ENCODE measurements at regions not wholly inside any gene's neighbourhood (a gene's known extent, or its start where the extent isn't known, plus 50 kb on each side); places are given as distances from the start of the nearest gene placed in this dataset.

- TF ChIP-seq EZH2phosphoT487 (IDR thresholded peaks at IDR 0.05; ENCODE audit: insufficient read depth, low read depth) (no peak), EZH2 (IDR thresholded peaks at IDR 0.05; ENCODE audit: insufficient read depth, poor library complexity, severe bottlenecking) (no peak)
- no peaks in the 10 kb centered on the region for H3K9me2 ChIP-seq (ENCODE audit: insufficient read depth)
- no peak overlapping the region for H3K4me2 ChIP-seq (ENCODE audit: unreplicated experiment)
- H3K36me3 ChIP-seq (ENCODE audit: low read depth), result no peaks in the 10 kb centered on the region
- no peak overlapping the region for H3K27ac ChIP-seq
- no peak overlapping the region for H2AFZ ChIP-seq
- no peaks in the 10 kb centered on the region for H3K9me3 ChIP-seq (ENCODE audit: low read depth)
- no peaks in the 10 kb centered on the region for H3K27me3 ChIP-seq (replicated peaks; ENCODE audit: insufficient read depth)
- no peaks in the 10 kb centered on the region for H4K20me1 ChIP-seq (ENCODE audit: insufficient read depth)
- no peak for DNase-seq
- 0% methylated on average over 1 of the region's 1 CpG for WGBS, 2 experiments (ENCODE audit: low coverage in 1 of 2, low lambda C conversion rate in 2 of 2, missing lambda C conversion rate in 2 of 2)
- in situ Hi-C loops (cut with MboI), result no loop called here
- H3F3A ChIP-seq (ENCODE audit: insufficient read depth), result no peaks in the 10 kb centered on the region
- no peak overlapping the region for H3K4me3 ChIP-seq
- no peak overlapping the region for H3K9ac ChIP-seq
- no peaks in the 10 kb centered on the region for H3K79me2 ChIP-seq (ENCODE audit: insufficient read depth)
- H3K4me1 ChIP-seq (ENCODE audit: insufficient read depth), result no peaks in the 10 kb centered on the region
Observed at GRCh38 chr11:38182126-38182866, 1584.3 kb upstream of the RAG2 start.

GRCh38 chr11:38176686-38177322 lies 1578.8 kb upstream of the RAG2 start:
- no peak for TF ChIP-seq EZH2 (IDR thresholded peaks at IDR 0.05; ENCODE audit: insufficient read depth, poor library complexity, severe bottlenecking)
- TF ChIP-seq EZH2phosphoT487 (IDR thresholded peaks at IDR 0.05; ENCODE audit: insufficient read depth, low read depth), result no peak
- Histone ChIP-seq H3K36me3 (ENCODE audit: low read depth) (no peaks in the 10 kb centered on the region), H4K20me1 (ENCODE audit: insufficient read depth) (no peaks in the 10 kb centered on the region), H3K27me3 (replicated peaks; ENCODE audit: insufficient read depth) (no peaks in the 10 kb centered on the region), H3K4me1 (ENCODE audit: insufficient read depth) (no peaks in the 10 kb centered on the region), H2AFZ (no peak overlapping the region), H3K9ac (no peak overlapping the region), H3K9me2 (ENCODE audit: insufficient read depth) (no peaks in the 10 kb centered on the region), H3K4me2 (ENCODE audit: unreplicated experiment) (no peak overlapping the region), H3F3A (ENCODE audit: insufficient read depth) (no peaks in the 10 kb centered on the region), H3K9me3 (ENCODE audit: low read depth) (no peaks in the 10 kb centered on the region), H3K27ac (no peak overlapping the region), H3K4me3 (no peak overlapping the region), H3K79me2 (ENCODE audit: insufficient read depth) (no peaks in the 10 kb centered on the region)
- in situ Hi-C loops (cut with MboI), result no loop called here
- no peak for DNase-seq
- 44 to 48% methylated on average over 12 of the region's 12 CpGs for WGBS, 2 experiments (ENCODE audit: low coverage in 1 of 2, low lambda C conversion rate in 2 of 2, missing lambda C conversion rate in 2 of 2)

GRCh38 chr11:38173676-38174075 lies 1575.6 kb upstream of the RAG2 start:
- TF ChIP-seq EZH2 (IDR thresholded peaks at IDR 0.05; ENCODE audit: insufficient read depth, poor library complexity, severe bottlenecking), result no peak
- no peak for TF ChIP-seq EZH2phosphoT487 (IDR thresholded peaks at IDR 0.05; ENCODE audit: insufficient read depth, low read depth)
- Histone ChIP-seq H3K36me3 (ENCODE audit: low read depth) (no peaks in the 10 kb centered on the region), H3K27me3 (replicated peaks; ENCODE audit: insufficient read depth) (no peaks in the 10 kb centered on the region), H3K79me2 (ENCODE audit: insufficient read depth) (no peaks in the 10 kb centered on the region), H3F3A (ENCODE audit: insufficient read depth) (no peaks in the 10 kb centered on the region), H3K4me3 (no peak overlapping the region), H3K4me1 (ENCODE audit: insufficient read depth) (no peaks in the 10 kb centered on the region), H2AFZ (no peak overlapping the region), H3K9me3 (ENCODE audit: low read depth) (no peaks in the 10 kb centered on the region), H4K20me1 (ENCODE audit: insufficient read depth) (no peaks in the 10 kb centered on the region), H3K27ac (no peak overlapping the region), H3K4me2 (ENCODE audit: unreplicated experiment) (no peak overlapping the region), H3K9me2 (ENCODE audit: insufficient read depth) (no peaks in the 10 kb centered on the region), H3K9ac (no peak overlapping the region)
- 23 to 40% methylated on average over 8 of the region's 8 CpGs for WGBS, 2 experiments (ENCODE audit: low coverage in 1 of 2, low lambda C conversion rate in 2 of 2, missing lambda C conversion rate in 2 of 2)
- in situ Hi-C loops (cut with MboI), result no loop called here
- no peak for DNase-seq

GRCh38 chr11:38169286-38169685 lies 1571.2 kb upstream of the RAG2 start:
- H3K36me3 ChIP-seq (ENCODE audit: low read depth), result no peaks in the 10 kb centered on the region
- H3K79me2 ChIP-seq (ENCODE audit: insufficient read depth), result no peaks in the 10 kb centered on the region
- no peaks in the 10 kb centered on the region for H3K4me1 ChIP-seq (ENCODE audit: insufficient read depth)
- TF ChIP-seq EZH2phosphoT487 (IDR thresholded peaks at IDR 0.05; ENCODE audit: insufficient read depth, low read depth), result no peak
- TF ChIP-seq EZH2 (IDR thresholded peaks at IDR 0.05; ENCODE audit: insufficient read depth, poor library complexity, severe bottlenecking), result no peak
- no peaks in the 10 kb centered on the region for H3K27me3 ChIP-seq (replicated peaks; ENCODE audit: insufficient read depth)
- WGBS, 2 experiments (ENCODE audit: low coverage in 1 of 2, low lambda C conversion rate in 2 of 2, missing lambda C conversion rate in 2 of 2), result 0 to 8% methylated on average over 1 of the region's 1 CpG
- H3K9me3 ChIP-seq (ENCODE audit: low read depth), result no peaks in the 10 kb centered on the region
- no peak overlapping the region for H3K4me3 ChIP-seq
- no peaks in the 10 kb centered on the region for H4K20me1 ChIP-seq (ENCODE audit: insufficient read depth)
- no peak overlapping the region for H3K4me2 ChIP-seq (ENCODE audit: unreplicated experiment)
- in situ Hi-C loops (cut with MboI), result no loop called here
- H3K9ac ChIP-seq, result no peak overlapping the region
- no peak overlapping the region for H2AFZ ChIP-seq
- H3K9me2 ChIP-seq (ENCODE audit: insufficient read depth), result no peaks in the 10 kb centered on the region
- H3K27ac ChIP-seq, result no peak overlapping the region
- DNase-seq, result peak; percentile 3
- no peaks in the 10 kb centered on the region for H3F3A ChIP-seq (ENCODE audit: insufficient read depth)

Data from GM23248 (cell line).